Gastroesophageal sphincter (tissue), 4 donors: ENCODE measurements at regions not wholly inside any gene's neighbourhood (a gene's known extent, or its start where the extent isn't known, plus 50 kb on each side); places are given as distances from the start of the nearest gene placed in this dataset.
"Not testable (repeated sequence)": the region's sequence is repeated elsewhere in the genome, so short reads cannot be mapped to it uniquely, and the experiment has no call there.

Experiments used
- ATAC-seq: fragments of 150-250 bp; one replicate; pipeline ENCODE4 v1.9.1; 2016; ENCODE audit warnings: mild to moderate bottlenecking, moderate library complexity
- H3K27ac ChIP-seq, 4 donors: fragments of 200-600 bp; sonication (generic) in 3 of 4; 1 replicate in 3 of 4; 2 replicates in 1 of 4; pipeline ENCODE4 v1.5.1; 2016 to 2019
- H3K27me3 ChIP-seq: fragments of 200-600 bp; sonication (generic); one replicate; pipeline ENCODE4 v1.5.1; 2019
- H3K36me3 ChIP-seq, 2 donors: fragments of 200-600 bp; sonication (generic); one replicate each; pipeline ENCODE4 v1.5.1; 2019; ENCODE audit warnings: control low read depth in 1 of 2
- H3K4me1 ChIP-seq, 3 donors: fragments of 200-600 bp; sonication (generic); 1 replicate in 2 of 3; 2 replicates in 1 of 3; pipeline ENCODE4 v1.5.1; 2016 to 2019; ENCODE audit warnings: control low read depth in 2 of 3
- H3K4me3 ChIP-seq, 2 donors: fragments of 200-600 bp; sonication (generic); one replicate each; pipeline ENCODE4 v1.5.1; 2019; ENCODE audit warnings: mild to moderate bottlenecking in 1 of 2, moderate library complexity in 1 of 2
- H3K9me3 ChIP-seq, 3 donors: fragments of 200-600 bp; sonication (generic); one replicate each; pipeline ENCODE4 v1.5.1; 2017 to 2019; ENCODE audit warnings: control low read depth in 2 of 3
- EP300 ChIP-seq: sonication (generic); formaldehyde crosslinking; IDR thresholded peaks from one replicate; pipeline ENCODE4 v1.6.1; 2017; ENCODE audit warnings: antibody characterized with exemption, mild to moderate bottlenecking
- POLR2A ChIP-seq, 2 donors: fragments of 450-650 bp; IDR thresholded peaks; one replicate each; pipeline ENCODE4 v1.6.1; 2017; ENCODE audit warnings: antibody characterized with exemption in 2 of 2, mild to moderate bottlenecking in 2 of 2, moderate library complexity in 1 of 2
- POLR2AphosphoS5 ChIP-seq: sonication (generic); formaldehyde crosslinking; IDR thresholded peaks from one replicate; pipeline ENCODE4 v1.6.1; 2017; ENCODE audit warnings: antibody characterized with exemption
- WGBS, 2 donors: methylation state at CpG; one replicate each; pipeline ENCODE4 v1.1.5; 2018; ENCODE audit warnings: low coverage in 1 of 2; 5-methylcytosine and 5-hydroxymethylcytosine counted together
- TF ChIP-seq, protein P1 (sequence below), 4 experiments: fragments of 200-600 bp in 2 of 4; fragments of 450-650 bp in 2 of 4; sonication (generic) in 1 of 4; IDR thresholded peaks; one replicate each; pipeline ENCODE4 v1.5.1; 2017 to 2019; ENCODE audit warnings: antibody characterized with exemption in 4 of 4, mild to moderate bottlenecking in 2 of 4, moderate library complexity in 2 of 4

DNA sequence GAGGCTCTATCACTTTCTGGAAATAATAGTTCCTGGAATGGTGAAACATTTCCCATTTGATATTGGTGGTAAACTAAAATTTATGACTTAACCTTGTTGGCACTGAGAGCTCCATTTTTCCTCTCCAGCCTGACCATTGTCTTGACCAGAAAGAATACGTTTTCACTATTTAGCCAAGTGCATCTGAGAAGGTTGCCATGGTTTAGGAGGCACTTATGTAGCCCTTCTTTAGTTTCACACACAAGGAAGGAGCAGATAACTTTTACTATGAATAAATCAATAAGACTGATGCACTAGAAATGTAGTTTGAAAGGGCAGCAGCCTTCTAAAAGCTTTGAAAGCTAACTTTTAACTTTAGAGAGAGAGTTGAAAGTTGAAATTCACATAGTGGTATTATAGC lies 1045.5 kb upstream of the CDH6 start:
- WGBS, 2 donors = 33 to 50% methylated on average over 1 of the region's 1 CpG
- no peaks in the 10 kb centered on the region for H3K9me3 ChIP-seq
- no peaks in the 10 kb centered on the region for H3K36me3 ChIP-seq
- no peaks in the 10 kb centered on the region for H3K27me3 ChIP-seq
- no peak overlapping the region for H3K4me3 ChIP-seq
- TF ChIP-seq EP300 = no peak
- no peak for TF ChIP-seq POLR2A (IDR thresholded peaks at IDR 0.05)
- no peak for TF ChIP-seq POLR2AphosphoS5
- TF ChIP-seq, protein P1, sequence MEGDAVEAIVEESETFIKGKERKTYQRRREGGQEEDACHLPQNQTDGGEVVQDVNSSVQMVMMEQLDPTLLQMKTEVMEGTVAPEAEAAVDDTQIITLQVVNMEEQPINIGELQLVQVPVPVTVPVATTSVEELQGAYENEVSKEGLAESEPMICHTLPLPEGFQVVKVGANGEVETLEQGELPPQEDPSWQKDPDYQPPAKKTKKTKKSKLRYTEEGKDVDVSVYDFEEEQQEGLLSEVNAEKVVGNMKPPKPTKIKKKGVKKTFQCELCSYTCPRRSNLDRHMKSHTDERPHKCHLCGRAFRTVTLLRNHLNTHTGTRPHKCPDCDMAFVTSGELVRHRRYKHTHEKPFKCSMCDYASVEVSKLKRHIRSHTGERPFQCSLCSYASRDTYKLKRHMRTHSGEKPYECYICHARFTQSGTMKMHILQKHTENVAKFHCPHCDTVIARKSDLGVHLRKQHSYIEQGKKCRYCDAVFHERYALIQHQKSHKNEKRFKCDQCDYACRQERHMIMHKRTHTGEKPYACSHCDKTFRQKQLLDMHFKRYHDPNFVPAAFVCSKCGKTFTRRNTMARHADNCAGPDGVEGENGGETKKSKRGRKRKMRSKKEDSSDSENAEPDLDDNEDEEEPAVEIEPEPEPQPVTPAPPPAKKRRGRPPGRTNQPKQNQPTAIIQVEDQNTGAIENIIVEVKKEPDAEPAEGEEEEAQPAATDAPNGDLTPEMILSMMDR (IDR thresholded peaks at IDR 0.05) = no peak
- H3K4me1 ChIP-seq = no peaks in the 10 kb centered on the region
- no peak for ATAC-seq
- H3K27ac ChIP-seq = no peak overlapping the region

DNA sequence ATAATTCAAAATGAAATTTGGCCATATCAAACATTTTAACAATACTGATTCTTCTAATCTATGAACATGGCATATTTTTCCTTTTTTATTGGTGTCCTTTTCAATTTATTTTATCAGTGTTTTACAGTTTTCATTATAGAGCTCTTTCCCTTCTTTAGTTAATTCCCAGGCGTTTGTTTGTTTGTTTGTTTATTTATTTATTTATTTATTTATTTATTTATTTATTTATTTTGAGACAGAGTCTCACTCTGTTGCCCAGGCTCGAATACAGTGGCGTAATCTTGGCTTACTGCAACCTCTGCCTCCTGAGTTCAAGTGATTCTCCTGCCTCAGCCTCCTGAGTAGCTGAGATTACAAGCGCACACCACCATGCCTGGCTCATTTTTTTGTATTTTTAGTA lies 1049.4 kb upstream of the CDH6 start:
- not testable (repeated sequence) for H3K9me3 ChIP-seq, H3K4me3 ChIP-seq, H3K4me1 ChIP-seq, H3K36me3 ChIP-seq, H3K27ac ChIP-seq, ATAC-seq, H3K27me3 ChIP-seq
- WGBS, 2 donors = 59% methylated on average over 3 of the region's 4 CpGs; no CpG with 5 or more reads in 1 of the 2 donors

DNA sequence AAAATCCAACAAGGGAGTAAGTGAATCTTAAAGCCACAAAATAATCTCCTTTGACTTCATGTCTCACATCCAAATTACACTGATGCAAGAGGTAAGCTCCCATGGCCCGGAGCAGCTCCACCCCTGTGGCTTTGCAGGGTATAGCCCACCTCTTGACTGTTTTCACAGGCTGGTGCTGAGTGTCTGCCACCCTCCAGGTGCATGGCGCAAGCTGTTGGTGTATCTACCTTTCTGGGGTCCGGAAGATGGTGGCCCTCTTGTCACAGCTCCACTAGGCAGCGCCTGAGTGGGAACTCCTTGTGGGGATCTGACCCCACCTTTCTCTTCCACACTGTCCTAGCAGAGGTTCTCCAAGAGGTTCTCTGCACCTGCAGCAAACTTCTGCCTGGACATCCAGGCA lies 1051.1 kb upstream of the CDH6 start:
- no peak for ATAC-seq
- Histone ChIP-seq H3K4me3 (no peak overlapping the region), H3K27ac (no peak overlapping the region), H3K36me3 (no peaks in the 10 kb centered on the region), H3K9me3 (no peaks in the 10 kb centered on the region), H3K27me3 (no peaks in the 10 kb centered on the region), H3K4me1 (no peaks in the 10 kb centered on the region)
- TF ChIP-seq POLR2AphosphoS5 (no peak), POLR2A (IDR thresholded peaks at IDR 0.05) (no peak), EP300 (no peak)
- TF ChIP-seq, protein P1 (IDR thresholded peaks at IDR 0.05) = no peak
- 86 to 100% methylated on average over 1 of the region's 4 CpGs for WGBS, 2 donors

DNA sequence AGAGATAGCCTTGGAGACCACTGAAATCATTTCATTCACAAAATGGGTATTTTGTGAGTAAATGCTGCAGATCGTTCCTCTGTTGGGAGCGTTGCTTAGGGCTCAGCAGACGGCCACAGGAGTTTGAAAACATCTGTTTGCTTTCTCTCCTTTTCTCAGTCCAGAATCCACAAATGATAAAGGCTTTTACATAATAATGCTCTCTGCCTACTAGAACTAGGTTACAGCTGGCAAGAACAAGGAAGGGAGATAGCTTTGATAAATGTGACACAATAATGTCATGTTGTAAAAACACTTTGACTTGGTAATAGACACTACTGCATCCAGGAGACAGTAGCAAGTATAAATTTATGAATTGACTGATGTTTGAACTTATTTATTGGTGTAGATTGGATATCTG lies 1072.4 kb upstream of the CDH6 start:
- H3K36me3 ChIP-seq = no peaks in the 10 kb centered on the region
- H3K27ac ChIP-seq = no peak overlapping the region
- TF ChIP-seq POLR2AphosphoS5 (no peak), POLR2A (IDR thresholded peaks at IDR 0.05) (no peak), EP300 (no peak)
- TF ChIP-seq, protein P1 (IDR thresholded peaks at IDR 0.05) = no peak
- no peaks in the 10 kb centered on the region for H3K4me1 ChIP-seq
- H3K9me3 ChIP-seq = no peaks in the 10 kb centered on the region
- no peaks in the 10 kb centered on the region for H3K27me3 ChIP-seq
- no peak overlapping the region for H3K4me3 ChIP-seq
- WGBS, 2 donors = 37 to 71% methylated on average over 3 of the region's 3 CpGs
- no peak for ATAC-seq

DNA sequence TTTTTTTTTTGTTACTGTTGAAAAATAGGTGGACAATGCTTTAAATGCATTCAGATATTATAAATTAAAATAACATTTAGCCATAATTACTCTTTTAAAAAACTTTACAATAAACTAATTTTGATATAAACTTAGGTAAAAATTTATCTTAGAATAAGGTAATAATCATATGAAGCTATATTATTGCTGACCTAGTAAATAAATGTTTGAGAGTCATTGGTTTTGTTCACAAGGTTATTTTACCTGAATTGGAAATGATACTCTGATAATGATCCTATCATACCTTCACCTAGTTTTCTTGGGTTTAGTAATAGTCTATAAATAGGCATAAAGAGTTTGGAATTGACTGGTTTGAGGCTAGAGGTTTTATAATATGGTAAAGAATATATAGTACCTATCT lies 1076.4 kb upstream of the CDH6 start:
- TF ChIP-seq, protein P1 (IDR thresholded peaks at IDR 0.05) = no peak
- TF ChIP-seq EP300 (no peak), POLR2AphosphoS5 (no peak), POLR2A (IDR thresholded peaks at IDR 0.05) (no peak)

DNA sequence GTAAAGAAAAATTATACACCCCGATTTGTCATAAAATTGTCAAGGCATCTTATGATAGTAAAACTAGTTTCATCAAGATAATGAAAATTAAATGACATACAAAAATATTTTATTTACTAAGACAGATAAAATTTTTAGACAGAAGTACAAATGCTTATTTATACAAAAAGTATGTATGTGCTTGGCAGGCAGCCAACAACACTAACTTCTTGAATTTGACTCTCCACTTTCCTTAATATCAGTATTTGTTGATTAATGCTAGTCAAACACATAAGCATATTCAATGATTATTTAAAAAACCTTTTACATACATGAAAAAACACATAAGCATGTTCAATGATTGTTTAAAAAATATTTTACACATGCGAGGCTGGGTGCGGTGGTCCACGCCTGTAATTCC lies 1079.9 kb upstream of the CDH6 start:
- WGBS, 2 donors = 77 to 94% methylated on average over 4 of the region's 4 CpGs
- Histone ChIP-seq H3K36me3 (no peaks in the 10 kb centered on the region), H3K27me3 (no peaks in the 10 kb centered on the region), H3K4me3 (no peak overlapping the region), H3K4me1 (no peaks in the 10 kb centered on the region), H3K9me3 (no peaks in the 10 kb centered on the region), H3K27ac (no peak overlapping the region)
- ATAC-seq = no peak
- no peak for TF ChIP-seq POLR2A (IDR thresholded peaks at IDR 0.05)
- TF ChIP-seq POLR2AphosphoS5 = no peak
- TF ChIP-seq EP300 = no peak
- TF ChIP-seq, protein P1 (IDR thresholded peaks at IDR 0.05) = no peak

More for the DNA sequence above, 1076.4 kb upstream of the CDH6 start:
- no peak for ATAC-seq
- no peaks in the 10 kb centered on the region for H3K9me3 ChIP-seq
- H3K36me3 ChIP-seq = no peaks in the 10 kb centered on the region
- H3K27me3 ChIP-seq = no peaks in the 10 kb centered on the region
- no peak overlapping the region for H3K27ac ChIP-seq
- H3K4me1 ChIP-seq = no peaks in the 10 kb centered on the region
- no peak overlapping the region for H3K4me3 ChIP-seq
